HG02798 (cell line): ENCODE measurements at regions not wholly inside any gene's neighbourhood (a gene's known extent, or its start where the extent isn't known, plus 50 kb on each side); places are given as distances from the start of the nearest gene placed in this dataset.
"Not testable (repeated sequence)": the region's sequence is repeated elsewhere in the genome, so short reads cannot be mapped to it uniquely, and the experiment has no call there.

Experiments
- ATAC-seq: cut with Tn5 transposase; IDR thresholded peaks from one replicate; pipeline ENCODE4 v1.9.1; 2021; ENCODE audit warnings: mild to moderate bottlenecking; ENCODE audit not compliant: unreplicated experiment, poor library complexity

DNA sequence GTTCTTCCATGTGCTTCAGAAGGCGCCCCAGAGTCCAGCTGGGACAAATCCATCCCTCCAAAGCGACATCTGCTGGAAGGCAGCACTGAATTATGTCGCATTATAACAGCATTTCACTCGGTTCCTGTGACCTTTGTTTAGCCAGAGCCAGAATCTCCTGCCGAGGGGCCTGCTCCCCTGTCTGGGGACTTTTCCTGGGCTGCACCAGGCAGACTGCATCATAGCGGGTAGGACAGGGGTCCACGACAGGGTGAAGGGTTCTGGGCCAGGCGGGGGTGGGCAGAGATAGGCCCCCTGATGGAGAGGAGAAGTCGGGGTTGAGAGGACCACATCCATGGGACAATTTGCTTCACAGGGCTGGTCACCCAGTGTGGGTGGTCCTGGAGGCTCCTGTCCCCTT lies 276.9 kb downstream of the MATN1 start:
- ATAC-seq, result no peak

DNA sequence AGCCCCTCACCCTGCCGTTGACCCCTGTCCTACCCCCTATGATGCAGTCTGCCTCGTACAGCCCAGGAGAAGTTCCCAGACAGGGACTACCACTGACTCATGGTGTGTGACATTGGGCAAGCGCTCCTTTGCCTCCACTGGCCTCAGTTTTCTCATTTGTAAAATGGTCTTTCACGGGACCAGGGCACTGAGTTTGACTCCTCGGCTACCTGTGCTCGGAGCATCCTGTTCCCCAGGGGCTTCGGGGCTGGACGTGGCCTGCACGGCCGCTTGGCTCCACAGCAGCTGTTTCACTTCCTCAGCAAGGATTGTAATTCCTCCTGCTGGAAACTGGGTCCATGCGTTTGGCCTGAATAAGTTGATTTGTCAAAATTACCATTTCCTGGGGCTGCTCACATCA lies 277.3 kb downstream of the MATN1 start:
- ATAC-seq, result no peak

DNA sequence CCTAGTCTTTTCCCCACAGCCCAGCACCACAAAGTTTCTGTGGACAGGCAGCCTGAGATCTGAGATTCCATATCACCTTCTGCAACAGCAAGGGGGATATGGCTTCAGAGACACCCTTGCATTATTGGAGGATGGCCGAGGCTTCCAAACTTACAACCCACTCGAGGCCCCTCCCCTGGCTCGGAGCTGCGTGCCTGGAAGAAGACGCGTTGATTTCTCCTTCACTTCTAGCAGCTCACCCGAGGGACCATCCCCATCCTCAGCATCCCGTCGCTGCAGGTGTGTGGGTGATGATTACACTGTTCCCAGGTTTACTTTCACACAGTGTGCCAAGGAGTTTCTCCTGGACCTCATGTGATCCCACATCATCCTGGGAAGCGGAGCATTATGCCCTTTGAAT lies 277.9 kb downstream of the MATN1 start:
- no peak for ATAC-seq

DNA sequence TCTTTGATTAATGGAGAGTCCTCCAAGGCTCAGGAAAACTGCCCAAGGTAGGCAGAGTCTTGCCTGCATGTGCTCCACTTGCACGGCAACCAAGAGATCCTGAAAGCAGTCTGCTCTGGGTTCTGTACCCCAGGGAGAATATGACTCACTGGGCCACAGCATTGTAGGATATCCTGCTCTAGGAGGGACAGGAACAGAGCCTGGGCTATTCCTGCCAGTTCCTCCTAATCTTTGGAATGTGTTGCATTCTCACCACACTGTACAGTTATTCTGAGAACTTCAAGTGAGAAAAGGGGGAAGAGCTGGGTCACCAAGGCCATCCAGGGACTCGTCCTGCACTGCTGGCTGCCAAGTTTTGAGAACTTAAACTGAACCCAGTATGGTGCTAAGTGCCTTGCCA lies 278.5 kb downstream of the MATN1 start:
- no peak for ATAC-seq

- no peak for ATAC-seq
Measured at GRCh38 chr1:30444401-30444800, 279.0 kb downstream of the MATN1 start.

DNA sequence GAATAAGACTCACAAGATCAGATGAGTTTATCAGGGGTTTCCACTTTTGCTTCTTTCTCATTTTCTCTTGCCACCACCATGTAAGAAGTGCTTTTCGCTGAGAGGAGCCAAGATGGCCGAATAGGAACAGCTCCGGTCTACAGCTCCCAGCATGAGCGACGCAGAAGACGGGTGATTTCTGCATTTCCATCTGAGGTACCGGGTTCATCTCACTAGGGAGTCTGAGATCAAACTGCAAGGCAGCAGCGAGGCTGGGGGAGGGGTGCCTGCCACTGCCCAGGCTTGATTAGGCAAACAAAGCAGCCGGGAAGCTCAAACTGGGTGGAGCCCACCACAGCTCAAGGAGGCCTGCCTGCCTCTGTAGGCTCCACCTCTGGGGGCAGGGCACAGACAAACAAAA lies 285.1 kb downstream of the MATN1 start:
- ATAC-seq, result not testable (repeated sequence)

DNA sequence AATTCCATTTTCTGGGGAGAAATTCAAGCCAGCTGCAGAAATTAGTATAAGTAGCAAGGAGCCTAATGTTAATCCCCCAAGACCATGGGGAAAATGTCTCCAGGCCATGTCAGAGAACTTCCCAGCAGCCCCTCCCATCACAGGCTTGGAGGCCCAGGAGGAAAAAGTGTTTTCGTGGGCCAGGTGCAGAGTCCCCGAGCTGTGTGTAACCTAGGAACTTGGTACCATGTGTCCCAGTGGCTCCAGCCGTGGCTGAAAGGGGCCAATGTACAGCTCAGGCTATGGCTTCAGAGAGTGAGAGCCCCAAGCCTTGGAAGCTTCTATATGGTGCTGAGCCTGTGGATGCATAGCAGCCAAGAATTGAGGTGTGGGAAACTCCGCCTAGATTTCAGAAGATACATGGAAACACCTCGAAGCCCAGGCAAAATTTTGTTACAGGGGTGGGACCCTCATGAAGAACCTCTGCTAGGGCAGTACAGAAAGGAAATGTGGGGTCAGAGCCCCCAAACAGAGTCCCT lies 286.3 kb downstream of the MATN1 start:
- no peak for ATAC-seq

GRCh38 chr1:30427545-30427944 lies 295.8 kb downstream of the MATN1 start:
- ATAC-seq, result no peak

GRCh38 chr1:30425046-30425445 lies 298.3 kb downstream of the MATN1 start:
- no peak for ATAC-seq

DNA sequence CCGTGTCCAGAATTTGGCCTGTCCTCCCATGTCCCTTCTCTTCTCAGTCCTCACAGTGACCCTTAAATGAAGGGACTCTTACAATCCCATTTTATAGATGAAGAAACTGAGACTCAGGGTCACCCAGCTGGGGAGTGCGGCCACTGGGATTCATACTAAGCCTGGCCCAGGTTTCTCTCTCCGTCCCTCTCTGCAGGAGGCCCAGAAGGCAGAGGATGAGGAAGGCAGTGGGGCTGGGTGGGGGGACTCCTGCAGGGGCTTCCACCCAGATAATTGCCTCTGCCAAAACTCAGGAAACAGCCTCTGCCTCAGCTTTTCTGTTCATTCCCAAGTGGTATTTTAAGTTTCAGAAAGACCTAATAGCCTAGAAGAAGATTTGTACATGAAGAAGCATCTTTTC lies 299.8 kb downstream of the MATN1 start:
- ATAC-seq, result no peak

GRCh38 chr1:30422251-30422650 lies 301.1 kb downstream of the MATN1 start:
- no peak for ATAC-seq

DNA sequence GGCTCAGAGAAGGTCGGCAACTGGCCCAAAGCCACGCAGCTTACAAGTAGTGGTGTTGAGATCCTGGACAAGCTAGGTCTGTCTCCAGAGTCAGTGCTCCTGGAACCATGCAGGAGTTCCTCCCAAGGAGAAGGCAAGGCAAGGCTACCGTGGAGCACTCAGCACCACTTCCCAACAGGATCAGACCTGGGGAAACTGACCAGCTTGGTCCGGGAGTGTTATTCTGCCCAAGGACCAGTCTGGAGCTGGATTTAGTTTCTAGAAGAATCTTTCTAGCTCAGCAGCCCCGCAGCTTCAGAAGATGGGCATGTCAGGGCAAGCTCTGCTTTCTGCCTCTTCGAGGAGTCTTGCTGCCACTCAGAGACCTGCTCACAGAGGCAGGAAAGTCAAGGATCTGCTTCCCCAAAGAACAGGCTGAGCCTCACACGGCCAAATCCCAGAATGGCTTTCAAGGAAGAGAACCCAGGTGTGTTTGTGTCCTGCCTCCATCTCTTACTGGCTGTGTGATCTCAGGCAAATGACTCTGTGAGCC lies 302.8 kb downstream of the MATN1 start:
- no peak for ATAC-seq

- ATAC-seq, result no peak
Measured at GRCh38 chr1:30419831-30420230, 303.6 kb downstream of the MATN1 start.

- no peak for ATAC-seq
Measured at GRCh38 chr1:30418939-30419720, 304.3 kb downstream of the MATN1 start.

- no peak for ATAC-seq
Measured at GRCh38 chr1:30418061-30418938, 305.1 kb downstream of the MATN1 start.

DNA sequence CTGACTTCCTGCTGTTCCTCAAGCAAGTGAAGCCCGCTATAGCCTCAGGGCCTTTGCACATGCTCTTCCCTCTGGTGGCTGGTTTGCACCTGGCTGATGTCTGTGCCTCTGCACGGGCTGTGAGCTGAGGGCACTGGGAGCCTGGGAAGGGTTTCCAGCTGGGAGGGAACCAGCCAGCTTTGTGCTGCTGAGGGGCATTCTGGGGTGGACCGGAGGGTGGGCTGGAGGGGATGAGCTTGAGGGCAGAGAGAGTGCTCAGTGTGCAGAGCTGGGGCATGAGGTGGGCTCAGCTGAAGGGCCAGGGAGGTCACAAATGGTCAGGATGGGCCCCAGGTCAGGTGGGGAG lies 305.7 kb downstream of the MATN1 start:
- ATAC-seq, result no peak

GRCh38 chr1:30417001-30417700 lies 306.2 kb downstream of the MATN1 start:
- no peak for ATAC-seq

- ATAC-seq, result no peak
Measured at GRCh38 chr1:30416221-30416820, 307.1 kb downstream of the MATN1 start.

- ATAC-seq, result no peak
Measured at GRCh38 chr1:30415171-30415940, 308.0 kb downstream of the MATN1 start.

DNA sequence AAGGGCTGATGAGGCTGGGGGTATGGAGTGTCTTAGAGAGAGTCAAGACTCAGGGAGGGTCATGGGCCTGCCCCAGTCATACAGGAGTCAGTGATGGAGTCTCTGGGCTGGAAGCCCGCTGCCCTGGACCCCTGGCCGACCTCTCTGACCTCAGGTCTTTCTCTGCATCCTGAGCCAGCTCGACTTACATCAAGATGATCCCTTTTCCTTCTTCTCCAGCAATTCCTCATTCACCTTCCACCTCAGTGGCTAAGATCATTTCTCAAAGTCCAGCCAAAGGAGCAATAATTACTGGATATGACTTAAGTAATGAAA lies 308.6 kb downstream of the MATN1 start:
- ATAC-seq, result no peak
